Hepatocyte (in vitro differentiated cells): ENCODE measurements at regions not wholly inside any gene's neighbourhood (a gene's known extent, or its start where the extent isn't known, plus 50 kb on each side); places are given as distances from the start of the nearest gene placed in this dataset.

Source experiments
- DNase-seq: peaks from one replicate; pipeline ENCODE4 v3.0.0-alpha.2; 2016; ENCODE audit warnings: low spot score
- H2AFZ ChIP-seq: fragments of 200-600 bp; sonication (generic); 2 replicates; pipeline ENCODE4 v1.6.0; 2016; ENCODE audit warnings: antibody characterized with exemption, mild to moderate bottlenecking
- H3K27ac ChIP-seq: fragments of 200-600 bp; sonication (generic); 2 replicates; pipeline ENCODE4 v1.5.1; 2016; ENCODE audit warnings: mild to moderate bottlenecking
- H3K27me3 ChIP-seq: fragments of 200-600 bp; sonication (generic); 2 replicates; pipeline ENCODE4 v1.6.1; 2016
- H3K36me3 ChIP-seq: fragments of 200-600 bp; sonication (generic); replicated peaks from 2 replicates; pipeline ENCODE4 v1.5.1; 2016; ENCODE audit warnings: low read depth; ENCODE audit not compliant: insufficient read depth
- H3K4me1 ChIP-seq: fragments of 200-600 bp; sonication (generic); 2 replicates; pipeline ENCODE4 v1.5.1; 2016; ENCODE audit warnings: mild to moderate bottlenecking, moderate library complexity; ENCODE audit not compliant: insufficient read depth
- H3K4me2 ChIP-seq: fragments of 200-600 bp; sonication (generic); 2 replicates; pipeline ENCODE4 v1.6.0; 2016
- H3K4me3 ChIP-seq: fragments of 200-600 bp; sonication (generic); 2 replicates; pipeline ENCODE4 v1.5.1; 2016; ENCODE audit warnings: mild to moderate bottlenecking
- H3K79me2 ChIP-seq: fragments of 200-600 bp; sonication (generic); 2 replicates; pipeline ENCODE4 v1.6.0; 2017; ENCODE audit warnings: mild to moderate bottlenecking
- H3K9me2 ChIP-seq: fragments of 200-600 bp; sonication (generic); replicated peaks from 2 replicates; pipeline ENCODE4 v1.6.0; 2017; ENCODE audit warnings: mild to moderate bottlenecking; ENCODE audit not compliant: insufficient read depth
- H3K9me3 ChIP-seq: fragments of 200-600 bp; sonication (generic); 2 replicates; pipeline ENCODE4 v1.5.1; 2016; ENCODE audit warnings: low read depth, mild to moderate bottlenecking
- H4K20me1 ChIP-seq: fragments of 200-600 bp; sonication (generic); 2 replicates; pipeline ENCODE4 v1.6.0; 2016; ENCODE audit warnings: mild to moderate bottlenecking; ENCODE audit not compliant: insufficient read depth, poor library complexity, severe bottlenecking
- EZH2 ChIP-seq: fragments of 200-600 bp; sonication (generic); IDR thresholded peaks from 2 replicates; pipeline ENCODE4 v1.6.1; 2016; ENCODE audit warnings: antibody characterized with exemption, mild to moderate bottlenecking, borderline replicate concordance
- EZH2phosphoT487 ChIP-seq: fragments of 200-600 bp; sonication (generic); IDR thresholded peaks from one replicate; pipeline ENCODE4 v1.6.1; 2018; ENCODE audit warnings: antibody characterized with exemption, mild to moderate bottlenecking, low read depth, moderate library complexity; ENCODE audit not compliant: unreplicated experiment, severe bottlenecking
- WGBS: methylation state at CpG from one replicate; pipeline ENCODE4 v1.1.6; 2016; ENCODE audit warnings: low lambda C conversion rate; ENCODE audit errors: missing lambda C conversion rate; 5-methylcytosine and 5-hydroxymethylcytosine counted together
- TF ChIP-seq, protein P1 (sequence below): fragments of 200-600 bp; sonication (generic); IDR thresholded peaks from 2 replicates; pipeline ENCODE4 v1.5.1; 2016; ENCODE audit warnings: antibody characterized with exemption, mild to moderate bottlenecking; ENCODE audit not compliant: poor library complexity

DNA sequence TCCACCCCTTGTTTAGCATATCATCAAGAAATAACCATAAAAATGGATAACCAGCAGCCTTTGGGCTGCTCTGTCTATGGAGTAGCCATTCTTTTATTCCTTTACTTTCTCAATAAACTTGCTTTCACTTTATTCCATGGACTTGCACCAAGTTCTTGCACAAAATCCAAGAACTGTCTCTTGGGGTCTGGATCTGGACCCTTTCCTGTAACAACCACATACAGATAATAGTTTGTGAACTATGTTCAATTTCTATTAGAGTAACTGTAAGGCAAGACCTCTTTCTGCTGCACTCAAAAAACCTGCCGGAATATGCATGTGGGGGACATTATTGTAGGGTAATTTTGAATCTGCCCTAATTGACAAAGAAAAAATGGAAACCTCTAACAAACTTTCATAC lies 66.9 kb upstream of the TMEM215 start:
- Histone ChIP-seq H3K27me3 (no peaks in the 10 kb centered on the region), H3K79me2 (no peaks in the 10 kb centered on the region), H3K36me3 (no peaks in the 10 kb centered on the region), H3K9me2 (no peaks in the 10 kb centered on the region), H3K9me3 (no peaks in the 10 kb centered on the region), H3K27ac (no peak overlapping the region), H3K4me2 (no peak overlapping the region), H3K4me1 (no peaks in the 10 kb centered on the region), H2AFZ (no peak overlapping the region), H3K4me3 (no peak overlapping the region), H4K20me1 (no peaks in the 10 kb centered on the region)
- WGBS: 96% methylated on average over 1 of the region's 1 CpG
- no peak for DNase-seq
- TF ChIP-seq, protein P1, sequence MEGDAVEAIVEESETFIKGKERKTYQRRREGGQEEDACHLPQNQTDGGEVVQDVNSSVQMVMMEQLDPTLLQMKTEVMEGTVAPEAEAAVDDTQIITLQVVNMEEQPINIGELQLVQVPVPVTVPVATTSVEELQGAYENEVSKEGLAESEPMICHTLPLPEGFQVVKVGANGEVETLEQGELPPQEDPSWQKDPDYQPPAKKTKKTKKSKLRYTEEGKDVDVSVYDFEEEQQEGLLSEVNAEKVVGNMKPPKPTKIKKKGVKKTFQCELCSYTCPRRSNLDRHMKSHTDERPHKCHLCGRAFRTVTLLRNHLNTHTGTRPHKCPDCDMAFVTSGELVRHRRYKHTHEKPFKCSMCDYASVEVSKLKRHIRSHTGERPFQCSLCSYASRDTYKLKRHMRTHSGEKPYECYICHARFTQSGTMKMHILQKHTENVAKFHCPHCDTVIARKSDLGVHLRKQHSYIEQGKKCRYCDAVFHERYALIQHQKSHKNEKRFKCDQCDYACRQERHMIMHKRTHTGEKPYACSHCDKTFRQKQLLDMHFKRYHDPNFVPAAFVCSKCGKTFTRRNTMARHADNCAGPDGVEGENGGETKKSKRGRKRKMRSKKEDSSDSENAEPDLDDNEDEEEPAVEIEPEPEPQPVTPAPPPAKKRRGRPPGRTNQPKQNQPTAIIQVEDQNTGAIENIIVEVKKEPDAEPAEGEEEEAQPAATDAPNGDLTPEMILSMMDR: no peak
- TF ChIP-seq EZH2phosphoT487: no peak
- no peak for TF ChIP-seq EZH2

DNA sequence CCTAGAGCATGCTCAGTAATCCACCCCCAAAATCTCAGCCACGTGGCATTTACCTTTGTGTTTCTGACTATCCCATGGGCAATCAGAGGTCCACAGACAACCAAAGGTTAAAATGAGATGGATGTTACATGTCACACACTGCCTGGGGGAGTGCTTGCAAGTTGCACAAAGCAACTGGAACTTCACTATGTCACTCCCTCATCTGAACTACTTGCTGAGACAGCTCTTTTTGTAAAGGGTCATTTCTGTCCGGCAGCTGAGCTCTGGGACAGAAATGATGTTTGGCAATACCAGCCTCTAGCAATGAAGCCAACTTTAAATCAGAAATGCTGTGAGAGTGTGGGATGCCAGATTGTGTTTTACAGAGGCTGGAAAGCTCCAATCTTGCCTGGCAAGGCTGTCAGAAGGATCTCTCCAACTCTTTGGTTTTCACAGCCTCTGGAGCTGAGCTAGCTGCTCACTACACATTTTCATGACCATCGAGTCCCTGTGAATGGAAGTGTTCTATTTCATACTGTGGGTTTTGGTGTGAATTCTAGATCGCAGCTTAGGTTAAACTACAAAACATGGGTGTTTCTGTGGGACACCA lies 66.3 kb upstream of the TMEM215 start:
- 71% methylated on average over 4 of the region's 4 CpGs for WGBS
- no peaks in the 10 kb centered on the region for H4K20me1 ChIP-seq
- no peak overlapping the region for H3K27ac ChIP-seq
- H3K36me3 ChIP-seq: no peaks in the 10 kb centered on the region
- H3K27me3 ChIP-seq: no peaks in the 10 kb centered on the region
- no peaks in the 10 kb centered on the region for H3K79me2 ChIP-seq
- H2AFZ ChIP-seq: no peak overlapping the region
- H3K4me1 ChIP-seq: no peaks in the 10 kb centered on the region
- DNase-seq: no peak
- no peak overlapping the region for H3K4me3 ChIP-seq
- no peak for TF ChIP-seq EZH2
- TF ChIP-seq, protein P1: no peak
- no peak for TF ChIP-seq EZH2phosphoT487
- no peak overlapping the region for H3K4me2 ChIP-seq
- H3K9me3 ChIP-seq: no peaks in the 10 kb centered on the region
- H3K9me2 ChIP-seq: no peaks in the 10 kb centered on the region

DNA sequence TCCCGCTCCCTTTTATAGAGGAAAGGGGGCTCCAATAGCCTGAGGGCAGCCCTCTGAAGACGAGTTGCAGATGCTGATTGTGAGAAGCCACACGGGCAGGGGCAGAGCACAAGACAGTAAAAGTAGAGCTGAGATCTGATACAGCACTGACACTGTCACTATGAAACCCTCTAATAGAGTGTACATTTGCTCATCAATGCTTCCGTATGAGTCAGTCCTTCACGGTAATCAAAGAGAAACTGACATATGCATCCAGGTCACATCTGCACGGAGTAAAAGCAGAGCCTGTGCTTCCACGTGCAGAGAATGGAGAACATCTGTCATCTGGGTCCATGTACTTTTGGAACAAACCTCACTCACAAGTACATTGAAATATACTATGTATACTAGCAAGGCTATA lies 60.6 kb upstream of the TMEM215 start:
- 32% methylated on average over 7 of the region's 7 CpGs for WGBS
- no peak for TF ChIP-seq EZH2phosphoT487
- TF ChIP-seq, protein P1: no peak
- TF ChIP-seq EZH2: no peak
- H3K4me3 ChIP-seq: no peak overlapping the region

More for the DNA sequence above, 60.6 kb upstream of the TMEM215 start:
- H3K79me2 ChIP-seq: no peaks in the 10 kb centered on the region
- no peaks in the 10 kb centered on the region for H4K20me1 ChIP-seq
- H3K27me3 ChIP-seq: no peaks in the 10 kb centered on the region
- no peak for DNase-seq
- H3K9me3 ChIP-seq: no peaks in the 10 kb centered on the region
- H3K36me3 ChIP-seq: no peaks in the 10 kb centered on the region
- H3K27ac ChIP-seq: no peak overlapping the region
- no peaks in the 10 kb centered on the region for H3K9me2 ChIP-seq
- no peaks in the 10 kb centered on the region for H3K4me1 ChIP-seq
- H3K4me2 ChIP-seq: no peak overlapping the region
- no peak overlapping the region for H2AFZ ChIP-seq
